HUES64 (cell line): ENCODE measurements at regions not wholly inside any gene's neighbourhood (a gene's known extent, or its start where the extent isn't known, plus 50 kb on each side); places are given as distances from the start of the nearest gene placed in this dataset.

Source experiments
- H3K27ac ChIP-seq: 2 replicates; pipeline ENCODE4 v1.7.0; 2013; ENCODE audit warnings: low read depth, low read length, inconsistent platforms
- H3K27me3 ChIP-seq: 2 replicates; pipeline ENCODE4 v1.6.1; 2013; ENCODE audit warnings: mild to moderate bottlenecking, low read length; ENCODE audit not compliant: insufficient read depth
- H3K36me3 ChIP-seq: 2 replicates; pipeline ENCODE4 v1.6.1; 2013; ENCODE audit warnings: mild to moderate bottlenecking, low read length; ENCODE audit not compliant: insufficient read depth
- H3K4me1 ChIP-seq: 2 replicates; pipeline ENCODE4 v1.6.1; 2013; ENCODE audit warnings: mild to moderate bottlenecking, low read length, moderate library complexity; ENCODE audit not compliant: insufficient read depth
- H3K4me3 ChIP-seq: 2 replicates; pipeline ENCODE4 v1.5.1; 2013; ENCODE audit warnings: mild to moderate bottlenecking, low read length, moderate library complexity
- H3K9ac ChIP-seq: 2 replicates; pipeline ENCODE4 v1.6.1; 2013; ENCODE audit warnings: mild to moderate bottlenecking, low read depth, low read length
- H3K9me3 ChIP-seq: 2 replicates; pipeline ENCODE4 v1.6.1; 2013; ENCODE audit warnings: low read depth, low read length; ENCODE audit not compliant: insufficient read depth
- WGBS: fragments of 150-250, 120-280 bp; methylation state at CpG from one replicate; pipeline ENCODE4 v1.1.7; 2013; ENCODE audit warnings: missing lambda C conversion rate; 5-methylcytosine and 5-hydroxymethylcytosine counted together

DNA sequence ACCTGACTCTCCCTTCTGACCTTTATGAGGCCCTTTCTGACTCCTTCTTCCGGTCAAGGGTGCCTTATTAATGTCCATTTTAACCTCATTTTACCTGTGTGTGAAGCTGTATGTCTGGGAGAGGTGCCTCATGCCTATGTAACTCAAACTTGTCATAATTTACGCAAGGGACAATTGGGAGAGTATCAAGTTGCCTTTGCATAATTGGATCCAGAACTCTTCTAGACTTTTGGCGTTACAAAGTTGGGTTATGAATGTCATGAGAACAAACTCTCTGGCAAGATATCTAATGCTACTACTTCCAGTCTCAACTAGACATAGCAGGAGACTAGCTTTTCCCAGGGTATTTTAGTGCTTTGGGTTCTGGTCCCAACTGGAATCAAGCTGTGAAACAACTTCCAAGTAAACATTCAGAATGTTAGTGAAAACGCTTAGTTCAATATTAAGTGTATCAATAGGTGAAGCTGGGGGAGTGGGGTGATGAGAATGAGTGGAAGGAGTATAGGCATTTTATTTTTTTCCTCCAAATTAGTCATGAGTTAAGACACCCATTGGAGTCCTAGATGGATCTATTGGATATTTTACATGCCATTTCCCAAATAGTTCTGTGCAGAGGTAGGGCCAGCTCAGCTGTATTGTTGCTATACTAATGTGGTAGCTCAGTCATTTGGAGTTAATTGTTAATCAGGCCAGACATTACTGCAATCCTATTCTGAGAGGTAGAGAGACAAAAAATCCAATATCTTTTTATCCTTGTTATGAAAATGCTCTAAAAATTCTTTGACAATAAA, 159.9 kb downstream of the TFAP2B start:
- no peak overlapping the region for H3K27ac ChIP-seq
- peaks cover 17% of the 10 kb centered on the region; the same call in 1 of the 2 replicates for H3K4me1 ChIP-seq
- no peaks in the 10 kb centered on the region for H3K36me3 ChIP-seq
- H3K9me3 ChIP-seq, result no peaks in the 10 kb centered on the region
- H3K4me3 ChIP-seq, result no peak overlapping the region
- no peaks in the 10 kb centered on the region for H3K27me3 ChIP-seq
- H3K9ac ChIP-seq, result no peak overlapping the region
- WGBS, result 81% methylated on average over 4 of the region's 4 CpGs

DNA sequence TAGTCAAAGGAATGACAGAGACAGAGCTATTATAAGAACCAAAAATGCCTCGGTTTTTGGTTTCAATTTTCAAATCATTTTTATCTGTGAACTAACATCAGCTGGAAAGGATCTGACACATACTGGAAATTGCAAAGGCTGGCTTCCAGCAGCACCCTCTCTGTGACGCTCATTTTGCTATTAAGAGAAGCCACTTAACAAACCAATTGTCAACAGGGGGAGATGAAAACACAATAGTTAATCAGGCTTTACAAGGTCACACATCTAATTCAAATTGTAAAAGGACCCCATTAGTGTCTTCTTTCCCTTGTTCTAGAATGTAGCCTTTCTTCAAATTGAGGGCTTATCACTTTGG, 160.5 kb downstream of the TFAP2B start:
- WGBS, result 54% methylated on average over 2 of the region's 2 CpGs
- Histone ChIP-seq H3K9ac (no peak overlapping the region), H3K36me3 (no peaks in the 10 kb centered on the region), H3K4me3 (no peak overlapping the region), H3K27ac (no peak overlapping the region), H3K27me3 (no peaks in the 10 kb centered on the region), H3K4me1 (peaks cover 17% of the 10 kb centered on the region; the same call in 1 of the 2 replicates), H3K9me3 (no peaks in the 10 kb centered on the region)

GRCh38 chr6:50984135-50984534, 165.5 kb downstream of the TFAP2B start:
- 91% methylated on average over 3 of the region's 3 CpGs for WGBS
- H3K9ac ChIP-seq, result no peak overlapping the region
- H3K9me3 ChIP-seq, result no peaks in the 10 kb centered on the region
- H3K4me3 ChIP-seq, result no peak overlapping the region
- H3K27ac ChIP-seq, result no peak overlapping the region
- H3K36me3 ChIP-seq, result no peaks in the 10 kb centered on the region
- H3K27me3 ChIP-seq, result no peaks in the 10 kb centered on the region
- peaks cover 7% of the 10 kb centered on the region; the same call in 1 of the 2 replicates for H3K4me1 ChIP-seq

GRCh38 chr6:50986319-50986718, 167.6 kb downstream of the TFAP2B start:
- Histone ChIP-seq H3K9me3 (no peaks in the 10 kb centered on the region), H3K4me1 (no peaks in the 10 kb centered on the region), H3K9ac (no peak overlapping the region), H3K27me3 (no peaks in the 10 kb centered on the region), H3K36me3 (no peaks in the 10 kb centered on the region), H3K4me3 (no peak overlapping the region), H3K27ac (no peak overlapping the region)

DNA sequence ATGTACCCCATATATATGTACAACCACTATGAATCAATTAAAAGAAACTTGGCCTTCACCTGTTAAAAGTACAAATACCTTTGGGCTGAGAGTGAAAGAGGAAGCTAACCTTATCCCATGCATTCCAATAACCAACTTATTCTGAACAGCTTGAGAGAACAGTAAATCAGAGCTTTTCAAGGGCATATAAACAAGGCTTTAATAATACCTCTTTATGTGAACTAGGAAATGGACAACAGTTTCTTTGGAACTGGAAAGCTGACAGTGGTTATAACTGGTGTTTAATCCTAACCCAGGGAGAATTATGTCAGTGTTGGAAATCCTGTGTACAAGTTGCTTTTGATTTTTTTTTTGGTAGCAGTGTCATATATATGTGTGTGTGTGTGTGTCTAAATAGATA, 170.5 kb downstream of the TFAP2B start:
- H3K4me3 ChIP-seq, result no peak overlapping the region
- H3K27ac ChIP-seq, result no peak overlapping the region
- no peaks in the 10 kb centered on the region for H3K27me3 ChIP-seq
- no peaks in the 10 kb centered on the region for H3K36me3 ChIP-seq
- H3K4me1 ChIP-seq, result no peaks in the 10 kb centered on the region
- no peaks in the 10 kb centered on the region for H3K9me3 ChIP-seq
- no peak overlapping the region for H3K9ac ChIP-seq

GRCh38 chr6:50990750-50991446, 172.2 kb downstream of the TFAP2B start:
- Histone ChIP-seq H3K9me3 (no peaks in the 10 kb centered on the region), H3K4me1 (no peaks in the 10 kb centered on the region), H3K9ac (no peak overlapping the region), H3K36me3 (no peaks in the 10 kb centered on the region), H3K4me3 (no peak overlapping the region), H3K27me3 (no peaks in the 10 kb centered on the region), H3K27ac (no peak overlapping the region)
- WGBS, result 88% methylated on average over 7 of the region's 7 CpGs

DNA sequence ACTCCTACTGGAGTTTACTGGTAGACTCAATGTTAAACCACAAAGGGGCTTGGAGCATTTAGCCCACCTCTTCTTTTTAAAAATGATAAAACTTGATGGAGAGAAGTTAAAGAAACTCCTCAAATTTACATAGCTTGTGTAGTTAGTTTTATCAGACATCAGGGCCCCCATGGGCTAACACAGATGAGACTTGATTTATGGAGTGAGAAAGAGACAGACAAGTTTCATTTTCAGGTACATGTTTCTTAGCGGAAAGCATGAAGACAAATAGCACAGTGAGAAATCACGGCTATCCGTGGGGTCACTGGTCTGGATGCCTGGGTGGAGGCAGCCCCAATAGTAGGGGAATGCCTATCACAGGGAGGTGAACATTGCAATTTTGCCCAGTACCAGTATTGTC, 173.6 kb downstream of the TFAP2B start:
- H3K4me3 ChIP-seq, result no peak overlapping the region
- no peaks in the 10 kb centered on the region for H3K4me1 ChIP-seq
- H3K9me3 ChIP-seq, result no peaks in the 10 kb centered on the region
- WGBS, result 94% methylated on average over 3 of the region's 3 CpGs
- no peaks in the 10 kb centered on the region for H3K36me3 ChIP-seq
- H3K27ac ChIP-seq, result no peak overlapping the region
- no peak overlapping the region for H3K9ac ChIP-seq
- H3K27me3 ChIP-seq, result no peaks in the 10 kb centered on the region

DNA sequence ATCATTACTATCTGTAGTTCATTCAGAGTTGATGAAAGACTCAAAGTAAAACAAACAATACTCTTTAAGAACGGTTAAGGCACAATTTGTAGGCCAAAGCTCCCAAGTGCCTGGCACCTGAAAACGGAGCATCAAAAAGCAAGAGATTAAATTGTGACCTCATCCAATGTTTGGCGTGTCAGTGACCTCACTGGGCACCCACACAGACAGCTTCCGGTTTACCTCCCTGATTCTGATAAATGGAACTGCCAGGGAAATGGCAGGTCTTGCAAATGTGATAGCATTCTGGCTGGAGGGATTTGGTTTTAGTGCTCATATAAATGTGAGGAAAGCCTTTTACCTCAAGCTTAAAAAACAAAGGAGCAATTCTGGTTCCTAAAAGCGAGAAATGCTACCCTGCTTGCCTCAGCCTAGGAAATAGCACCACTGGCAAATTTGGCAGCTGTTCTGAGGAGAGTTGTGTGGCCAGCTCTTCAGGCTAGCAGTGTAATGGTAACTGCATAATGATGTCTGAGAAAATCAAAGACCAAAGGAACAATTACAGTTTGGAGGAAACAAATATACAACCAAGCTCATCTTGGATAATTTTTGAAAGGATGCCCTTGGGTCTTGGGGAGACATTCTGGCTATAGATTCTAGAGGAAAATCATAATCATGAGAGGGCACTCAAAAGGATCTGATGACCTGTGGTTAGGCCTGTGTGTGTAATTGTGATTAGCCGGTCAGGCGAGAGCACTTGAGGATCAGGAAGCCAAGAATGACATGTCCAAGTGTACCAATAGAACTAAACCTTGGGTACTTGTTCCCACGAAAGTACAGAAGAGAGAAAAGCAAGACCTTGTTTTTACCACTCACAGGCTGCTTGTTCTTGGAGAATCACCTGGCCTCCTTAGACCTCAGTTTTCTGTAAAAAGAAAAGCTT, 174.3 kb downstream of the TFAP2B start:
- no peak overlapping the region for H3K9ac ChIP-seq
- no peaks in the 10 kb centered on the region for H3K4me1 ChIP-seq
- no peaks in the 10 kb centered on the region for H3K27me3 ChIP-seq
- no peak overlapping the region for H3K27ac ChIP-seq
- WGBS, result 94% methylated on average over 8 of the region's 8 CpGs
- no peaks in the 10 kb centered on the region for H3K9me3 ChIP-seq
- no peak overlapping the region for H3K4me3 ChIP-seq
- no peaks in the 10 kb centered on the region for H3K36me3 ChIP-seq

- no peaks in the 10 kb centered on the region for H3K9me3 ChIP-seq
- 93% methylated on average over 3 of the region's 3 CpGs for WGBS
- no peaks in the 10 kb centered on the region for H3K27me3 ChIP-seq
- no peaks in the 10 kb centered on the region for H3K4me1 ChIP-seq
- no peak overlapping the region for H3K9ac ChIP-seq
- no peak overlapping the region for H3K27ac ChIP-seq
- H3K4me3 ChIP-seq, result no peak overlapping the region
- no peaks in the 10 kb centered on the region for H3K36me3 ChIP-seq
These were observed 175.5 kb downstream of the TFAP2B start for GRCh38 chr6:50993941-50994720.

GRCh38 chr6:50995036-50995435, 176.4 kb downstream of the TFAP2B start:
- no peaks in the 10 kb centered on the region for H3K9me3 ChIP-seq
- H3K36me3 ChIP-seq, result no peaks in the 10 kb centered on the region
- H3K9ac ChIP-seq, result no peak overlapping the region
- no peaks in the 10 kb centered on the region for H3K4me1 ChIP-seq
- H3K4me3 ChIP-seq, result no peak overlapping the region
- 87% methylated on average over 5 of the region's 5 CpGs for WGBS
- H3K27me3 ChIP-seq, result no peaks in the 10 kb centered on the region
- no peak overlapping the region for H3K27ac ChIP-seq
